Endodermal cell (in vitro differentiated cells): ENCODE measurements at regions not wholly inside any gene's neighbourhood (a gene's known extent, or its start where the extent isn't known, plus 50 kb on each side); places are given as distances from the start of the nearest gene placed in this dataset.

Experiments
- DNase-seq: peaks from one replicate; pipeline ENCODE4 v3.0.0-alpha.2; 2017
- H3K27ac ChIP-seq: 2 replicates; pipeline ENCODE4 v1.5.1; 2013; ENCODE audit warnings: mild to moderate bottlenecking, low read depth, low read length, moderate library complexity
- H3K27me3 ChIP-seq: 2 replicates; pipeline ENCODE4 v1.6.1; 2013; ENCODE audit warnings: mild to moderate bottlenecking, low read length, moderate library complexity; ENCODE audit not compliant: insufficient read depth, control insufficient read depth, poor library complexity, severe bottlenecking
- H3K36me3 ChIP-seq: 2 replicates; pipeline ENCODE4 v1.7.0; 2013; ENCODE audit warnings: mild to moderate bottlenecking, low read length, moderate library complexity; ENCODE audit not compliant: control insufficient read depth, insufficient read depth
- H3K4me1 ChIP-seq: one replicate; pipeline ENCODE4 v1.7.0; 2013; ENCODE audit warnings: low read length; ENCODE audit not compliant: control insufficient read depth, insufficient read depth
- H3K4me3 ChIP-seq: 2 replicates; pipeline ENCODE4 v1.5.1; 2013; ENCODE audit warnings: mild to moderate bottlenecking, low read length, moderate library complexity
- H3K9ac ChIP-seq: 2 replicates; pipeline ENCODE4 v1.6.1; 2013; ENCODE audit warnings: mild to moderate bottlenecking, low read length, moderate library complexity; ENCODE audit not compliant: poor library complexity, severe bottlenecking; ENCODE audit errors: extremely low read depth
- H3K9me3 ChIP-seq: 2 replicates; pipeline ENCODE4 v1.6.1; 2013; ENCODE audit warnings: mild to moderate bottlenecking, low read length, moderate library complexity; ENCODE audit not compliant: control insufficient read depth
- H3K27ac Mint-ChIP-seq: 2 replicates; pipeline ENCODE4 v1.8.0; 2020; ENCODE audit warnings: mixed read lengths
- H3K27me3 Mint-ChIP-seq: 2 replicates; pipeline ENCODE4 v1.8.0; 2021; ENCODE audit warnings: mild to moderate bottlenecking, mixed read lengths; ENCODE audit not compliant: insufficient read depth
- H3K36me3 Mint-ChIP-seq: 2 replicates; pipeline ENCODE4 v1.8.0; 2020; ENCODE audit warnings: low read depth, mixed read lengths
- H3K4me1 Mint-ChIP-seq: 2 replicates; pipeline ENCODE4 v1.8.0; 2020; ENCODE audit warnings: mixed read lengths
- H3K4me3 Mint-ChIP-seq: 2 replicates; pipeline ENCODE4 v1.8.0; 2020; ENCODE audit warnings: mild to moderate bottlenecking, moderate library complexity, mixed read lengths
- H3K9me3 Mint-ChIP-seq: 2 replicates; pipeline ENCODE4 v1.8.0; 2020; ENCODE audit warnings: mild to moderate bottlenecking, mixed read lengths
- WGBS, 2 experiments: methylation state at CpG; one replicate each; pipeline versions ENCODE4 v1.1.5 to v1.1.7; 2013; ENCODE audit warnings: missing lambda C conversion rate in 2 of 2, mixed read lengths in 1 of 2; ENCODE audit not compliant: insufficient coverage in 1 of 2, insufficient read length in 1 of 2; 5-methylcytosine and 5-hydroxymethylcytosine counted together
- TF ChIP-seq, protein P1 (sequence below): fragments of 200-600 bp; sonication (generic); conservative IDR thresholded peaks from 2 replicates; pipeline ENCODE4 v1.5.0; 2021; ENCODE audit warnings: antibody characterized with exemption, mild to moderate bottlenecking

DNA sequence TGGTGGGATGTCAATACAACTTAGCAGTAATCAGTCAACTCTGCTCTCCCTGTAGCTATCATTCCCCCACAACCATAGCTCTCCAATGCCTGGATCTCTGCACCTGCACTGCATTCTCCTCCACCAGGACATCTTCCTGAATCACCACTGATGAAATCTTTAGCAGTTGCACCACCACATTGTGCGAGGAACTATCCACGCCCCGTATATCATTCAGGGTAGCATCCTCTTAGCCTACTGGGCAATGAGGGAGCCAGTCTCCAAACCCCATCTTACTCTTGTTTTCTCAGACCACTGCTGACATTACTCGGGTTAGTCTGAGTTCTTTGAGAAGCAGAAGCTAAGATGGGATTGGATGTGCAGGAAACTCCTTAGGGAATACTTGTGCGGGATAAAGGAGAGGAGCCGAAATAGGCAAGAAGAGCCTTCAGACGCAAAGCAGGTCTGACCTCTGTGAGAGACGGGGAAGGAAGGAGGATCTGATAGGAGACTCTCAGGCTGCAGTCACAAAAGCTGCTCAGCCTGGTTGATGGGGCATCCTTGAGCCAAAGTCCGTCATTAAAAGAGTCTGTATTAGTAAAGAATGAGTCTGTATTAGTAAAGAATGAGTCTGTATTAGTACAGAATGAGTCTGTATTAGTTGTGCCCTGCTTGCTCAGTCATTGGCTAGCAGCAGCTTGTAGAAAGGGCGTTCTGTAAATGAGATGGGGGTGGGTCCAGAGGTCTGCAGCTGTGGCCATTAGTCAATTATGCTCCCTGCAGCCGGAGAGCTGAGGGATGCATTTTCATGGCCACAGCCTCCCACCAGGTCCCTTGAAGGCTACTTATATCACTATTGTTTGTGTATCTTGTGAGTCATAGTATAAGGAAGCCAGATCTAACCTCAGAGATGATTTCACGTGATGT lies 49.6 kb upstream of the RASSF3 start:
- H3K36me3 Mint-ChIP-seq = no peaks in the 10 kb centered on the region
- no peaks in the 10 kb centered on the region for H3K4me1 ChIP-seq
- no peak overlapping the region for H3K9ac ChIP-seq
- H3K27me3 Mint-ChIP-seq = no peaks in the 10 kb centered on the region
- H3K27me3 ChIP-seq = no peaks in the 10 kb centered on the region
- 69 to 70% methylated on average over 8 to 12 of the region's 12 CpGs for WGBS, 2 experiments
- TF ChIP-seq, protein P1, sequence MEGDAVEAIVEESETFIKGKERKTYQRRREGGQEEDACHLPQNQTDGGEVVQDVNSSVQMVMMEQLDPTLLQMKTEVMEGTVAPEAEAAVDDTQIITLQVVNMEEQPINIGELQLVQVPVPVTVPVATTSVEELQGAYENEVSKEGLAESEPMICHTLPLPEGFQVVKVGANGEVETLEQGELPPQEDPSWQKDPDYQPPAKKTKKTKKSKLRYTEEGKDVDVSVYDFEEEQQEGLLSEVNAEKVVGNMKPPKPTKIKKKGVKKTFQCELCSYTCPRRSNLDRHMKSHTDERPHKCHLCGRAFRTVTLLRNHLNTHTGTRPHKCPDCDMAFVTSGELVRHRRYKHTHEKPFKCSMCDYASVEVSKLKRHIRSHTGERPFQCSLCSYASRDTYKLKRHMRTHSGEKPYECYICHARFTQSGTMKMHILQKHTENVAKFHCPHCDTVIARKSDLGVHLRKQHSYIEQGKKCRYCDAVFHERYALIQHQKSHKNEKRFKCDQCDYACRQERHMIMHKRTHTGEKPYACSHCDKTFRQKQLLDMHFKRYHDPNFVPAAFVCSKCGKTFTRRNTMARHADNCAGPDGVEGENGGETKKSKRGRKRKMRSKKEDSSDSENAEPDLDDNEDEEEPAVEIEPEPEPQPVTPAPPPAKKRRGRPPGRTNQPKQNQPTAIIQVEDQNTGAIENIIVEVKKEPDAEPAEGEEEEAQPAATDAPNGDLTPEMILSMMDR = no peak
- H3K4me3 ChIP-seq = no peak overlapping the region
- H3K4me3 Mint-ChIP-seq = no peak overlapping the region
- no peaks in the 10 kb centered on the region for H3K9me3 Mint-ChIP-seq
- no peak overlapping the region for H3K27ac Mint-ChIP-seq
- H3K36me3 ChIP-seq = no peaks in the 10 kb centered on the region
- H3K4me1 Mint-ChIP-seq = peaks cover 13% of the 10 kb centered on the region
- H3K27ac ChIP-seq = no peak overlapping the region
- H3K9me3 ChIP-seq = no peaks in the 10 kb centered on the region
- peak; percentile 62 for DNase-seq
